KOPT-K1 (cell line): ENCODE measurements at regions not wholly inside any gene's neighbourhood (a gene's known extent, or its start where the extent isn't known, plus 50 kb on each side); places are given as distances from the start of the nearest gene placed in this dataset.
"Not testable (repeated sequence)": the region's sequence is repeated elsewhere in the genome, so short reads cannot be mapped to it uniquely, and the experiment has no call there.

Source experiments
- H3K27ac ChIP-seq: fragments of 200-600 bp; sonication (generic); 2 replicates; pipeline ENCODE4 v1.5.1; 2016; ENCODE audit warnings: antibody characterized with exemption, mild to moderate bottlenecking, low read depth, low read length; ENCODE audit not compliant: poor library complexity, severe bottlenecking
- H3K36me3 ChIP-seq: fragments of 200-600 bp; sonication (generic); 2 replicates; pipeline ENCODE4 v1.5.1; 2017; ENCODE audit warnings: antibody characterized with exemption, mild to moderate bottlenecking, low read length, moderate library complexity; ENCODE audit not compliant: insufficient read depth
- H3K9me3 ChIP-seq: fragments of 200-600 bp; sonication (generic); 2 replicates; pipeline ENCODE4 v1.5.1; 2017; ENCODE audit warnings: antibody characterized with exemption, low read length, mild to moderate bottlenecking; ENCODE audit not compliant: insufficient read depth, poor library complexity, severe bottlenecking

DNA sequence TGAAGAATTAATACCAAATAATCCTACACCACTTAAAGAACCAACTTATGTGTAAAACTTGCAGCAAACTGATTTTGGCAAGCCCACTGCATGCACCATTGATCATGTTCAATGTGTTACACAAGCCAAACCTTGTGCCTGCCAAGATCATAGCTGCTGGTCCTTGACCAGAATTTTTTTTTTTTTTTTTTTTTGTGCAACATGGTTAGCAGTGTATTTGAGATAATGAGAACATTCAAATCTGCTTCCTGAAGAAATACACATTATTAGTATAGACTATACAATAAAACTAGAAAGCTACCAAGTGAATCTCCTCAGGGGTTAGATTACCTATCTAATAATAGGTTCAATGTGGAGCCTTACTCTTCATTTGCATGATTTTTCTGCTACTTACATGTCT lies 421.0 kb downstream of the MRPL39 start:
- Histone ChIP-seq H3K36me3 (no peaks in the 10 kb centered on the region), H3K9me3 (no peaks in the 10 kb centered on the region), H3K27ac (no peak overlapping the region)

DNA sequence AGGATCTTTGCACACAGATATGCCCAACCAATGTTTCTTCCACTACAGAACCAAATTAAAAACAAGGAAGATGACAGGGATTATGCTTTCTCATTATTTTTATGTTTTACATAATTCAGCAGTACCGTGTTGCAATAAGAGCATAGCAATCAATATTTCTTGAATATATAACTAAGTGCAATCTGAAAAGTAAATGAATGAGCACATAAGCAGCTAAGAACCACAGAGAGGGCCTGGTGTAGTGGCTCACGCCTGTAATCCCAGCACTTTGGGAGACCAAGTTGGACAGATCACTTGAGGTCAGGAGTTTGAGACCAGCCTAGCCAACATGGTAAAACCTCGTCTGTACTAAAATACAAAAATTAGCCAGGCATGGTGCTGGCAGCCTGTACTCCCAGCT lies 423.7 kb downstream of the MRPL39 start:
- Histone ChIP-seq H3K9me3 (no peaks in the 10 kb centered on the region), H3K27ac (no peak overlapping the region), H3K36me3 (no peaks in the 10 kb centered on the region)

DNA sequence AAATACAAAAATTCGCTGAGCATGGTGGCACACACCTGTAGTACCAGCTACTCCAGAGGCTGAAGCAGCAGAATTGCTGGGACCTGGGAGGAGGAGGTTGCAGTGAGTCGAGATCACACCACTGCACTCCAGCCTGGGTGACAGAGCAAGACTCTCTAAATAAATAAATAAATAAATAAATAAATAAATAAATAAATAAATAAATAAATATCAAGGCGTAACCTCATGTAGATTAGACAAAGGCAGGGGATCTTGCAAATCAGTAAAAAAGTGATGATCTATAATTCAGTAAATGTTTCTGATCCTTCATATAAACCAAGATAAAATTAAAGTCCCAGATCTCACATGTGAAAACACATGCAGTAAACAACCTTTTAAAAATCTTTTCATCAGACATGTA lies 425.6 kb downstream of the MRPL39 start:
- not testable (repeated sequence) for H3K36me3 ChIP-seq, H3K27ac ChIP-seq, H3K9me3 ChIP-seq

DNA sequence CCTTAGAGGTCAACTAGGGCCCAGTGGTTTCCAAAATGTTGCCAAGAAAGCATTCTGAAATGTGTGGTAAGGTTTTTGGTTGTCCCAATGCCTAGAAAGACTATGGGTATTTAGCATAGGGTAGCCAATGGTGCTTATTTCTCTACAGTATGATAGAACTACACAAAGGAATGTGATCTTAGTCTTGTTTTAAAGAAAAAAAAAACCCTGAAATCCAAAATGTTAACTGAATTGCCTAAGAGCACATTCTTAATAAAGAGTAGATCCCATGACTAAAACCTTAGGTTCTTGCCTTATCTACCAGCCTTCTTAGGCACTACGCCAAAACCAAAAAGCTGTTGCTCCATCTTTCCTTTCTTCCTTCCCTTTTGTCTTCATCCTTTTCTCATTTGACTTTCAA lies 428.2 kb downstream of the MRPL39 start:
- Histone ChIP-seq H3K27ac (no peak overlapping the region), H3K9me3 (no peaks in the 10 kb centered on the region), H3K36me3 (no peaks in the 10 kb centered on the region)

DNA sequence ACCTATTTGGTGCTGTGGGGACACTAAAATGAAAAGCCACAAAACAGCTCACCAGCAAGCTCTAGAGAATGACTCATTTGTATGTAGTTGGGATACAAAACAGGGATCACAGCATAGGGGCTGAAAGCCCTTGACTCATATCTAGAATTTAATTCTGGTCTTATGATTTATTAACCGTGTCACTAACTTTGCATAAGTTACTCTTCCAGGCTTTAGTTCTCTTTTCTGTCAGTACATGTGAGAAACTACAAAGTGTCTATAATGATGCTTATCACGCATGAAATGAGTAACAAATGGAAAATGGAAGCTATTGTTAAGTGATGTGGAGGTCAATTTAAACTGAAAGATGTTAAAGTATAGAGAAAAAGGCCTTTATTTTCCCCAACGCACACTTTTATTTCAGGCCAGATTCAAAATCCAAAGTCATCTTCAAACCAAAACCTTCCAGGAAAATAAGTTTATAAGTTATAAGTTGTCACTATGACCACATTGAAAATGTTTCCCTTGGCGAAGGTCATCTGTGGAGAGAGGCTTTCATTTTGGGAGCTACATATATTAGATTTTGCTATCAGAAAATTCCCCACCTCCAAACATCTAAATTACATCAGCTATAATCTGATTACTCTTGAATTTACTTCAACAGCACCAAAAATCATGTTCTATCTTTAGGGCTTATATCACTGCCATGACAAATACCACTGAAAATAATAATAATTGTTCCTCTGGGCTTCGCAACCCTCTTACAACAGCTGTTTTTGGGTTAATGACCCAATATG lies 430.5 kb downstream of the MRPL39 start:
- no peak overlapping the region for H3K27ac ChIP-seq

DNA sequence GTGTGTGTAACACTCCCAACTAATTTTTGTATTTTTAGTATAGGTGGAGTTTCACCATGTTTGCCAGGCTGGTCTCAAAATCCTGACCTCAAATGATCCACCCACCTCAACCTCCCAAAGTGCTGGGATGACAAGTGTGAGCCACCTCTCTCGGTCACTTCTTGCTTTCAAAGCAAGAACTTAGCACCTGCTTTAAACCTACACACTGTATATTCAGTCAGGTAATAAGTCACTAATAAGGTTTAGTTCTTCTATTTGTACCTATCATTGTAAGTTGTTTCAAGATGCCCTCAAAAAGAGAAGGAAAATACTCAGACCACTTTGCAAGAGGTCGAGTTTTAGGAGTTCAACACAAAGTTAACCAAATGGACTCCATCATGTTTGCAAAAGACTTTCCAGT lies 431.3 kb downstream of the MRPL39 start:
- no peaks in the 10 kb centered on the region for H3K36me3 ChIP-seq
- H3K9me3 ChIP-seq, result no peaks in the 10 kb centered on the region
- no peak overlapping the region for H3K27ac ChIP-seq

More for the DNA sequence above, 430.5 kb downstream of the MRPL39 start:
- H3K9me3 ChIP-seq, result no peaks in the 10 kb centered on the region
- H3K36me3 ChIP-seq, result no peaks in the 10 kb centered on the region

DNA sequence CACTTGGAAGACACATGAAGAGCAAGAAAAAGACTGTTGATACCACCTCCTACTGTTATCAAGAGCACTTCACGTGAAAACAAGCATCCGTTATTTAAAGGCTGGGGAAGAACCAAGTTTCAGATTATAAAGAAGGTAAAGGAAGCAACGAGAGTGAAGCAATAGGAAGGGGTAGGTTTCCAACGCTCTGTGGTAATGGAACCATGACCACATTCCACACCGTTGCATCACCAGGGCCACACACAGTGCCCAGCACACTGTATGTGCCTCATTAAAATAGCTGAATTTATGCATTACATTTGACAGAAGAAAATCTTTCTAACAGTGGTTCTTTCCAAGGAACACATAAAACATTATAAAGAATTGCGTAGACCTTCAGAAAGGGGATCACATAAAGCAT lies 435.8 kb downstream of the MRPL39 start:
- no peaks in the 10 kb centered on the region for H3K36me3 ChIP-seq
- H3K9me3 ChIP-seq, result peaks cover 13% of the 10 kb centered on the region
- H3K27ac ChIP-seq, result no peak overlapping the region

DNA sequence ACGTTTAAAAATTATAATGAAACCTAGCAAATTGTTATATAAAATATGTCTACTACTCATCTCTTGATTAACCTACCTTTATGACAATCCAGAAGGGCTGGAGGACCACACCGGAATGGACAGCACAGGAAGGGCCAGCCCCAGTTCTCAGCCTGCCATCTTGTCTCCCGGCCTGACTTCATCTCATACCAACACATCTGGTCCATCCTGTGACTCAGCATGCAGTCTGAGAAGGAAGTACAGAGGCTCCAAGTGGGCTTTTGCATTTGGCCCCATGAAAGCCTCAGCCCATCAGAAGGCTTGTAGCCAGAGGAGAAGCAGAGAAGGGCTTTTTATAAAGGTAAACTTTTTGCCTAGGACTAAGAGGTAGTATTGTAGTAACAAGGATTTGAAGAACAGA lies 436.6 kb downstream of the MRPL39 start:
- no peak overlapping the region for H3K27ac ChIP-seq

DNA sequence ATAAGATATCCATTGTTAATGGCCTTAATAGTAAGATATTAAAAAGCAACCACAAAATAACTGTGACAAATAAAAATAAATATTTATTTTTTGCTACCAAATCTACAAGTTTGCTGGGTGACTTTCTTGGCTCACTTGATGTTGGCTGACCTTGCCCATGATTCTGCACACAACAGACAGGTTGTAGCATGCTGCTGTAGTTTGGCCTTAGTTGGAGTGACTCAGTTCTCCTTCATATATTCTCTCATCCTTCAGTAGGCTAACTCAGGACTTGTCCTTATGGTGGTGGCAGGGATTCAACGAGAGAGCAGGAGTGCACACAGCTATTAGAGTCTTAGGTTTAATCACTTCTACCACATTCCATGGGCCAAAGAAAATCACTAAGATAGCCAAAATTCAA lies 437.9 kb downstream of the MRPL39 start:
- peaks cover 18% of the 10 kb centered on the region for H3K9me3 ChIP-seq
- H3K27ac ChIP-seq, result no peak overlapping the region
- no peaks in the 10 kb centered on the region for H3K36me3 ChIP-seq

More for the DNA sequence above, 436.6 kb downstream of the MRPL39 start:
- Histone ChIP-seq H3K9me3 (peaks cover 18% of the 10 kb centered on the region), H3K36me3 (no peaks in the 10 kb centered on the region)

DNA sequence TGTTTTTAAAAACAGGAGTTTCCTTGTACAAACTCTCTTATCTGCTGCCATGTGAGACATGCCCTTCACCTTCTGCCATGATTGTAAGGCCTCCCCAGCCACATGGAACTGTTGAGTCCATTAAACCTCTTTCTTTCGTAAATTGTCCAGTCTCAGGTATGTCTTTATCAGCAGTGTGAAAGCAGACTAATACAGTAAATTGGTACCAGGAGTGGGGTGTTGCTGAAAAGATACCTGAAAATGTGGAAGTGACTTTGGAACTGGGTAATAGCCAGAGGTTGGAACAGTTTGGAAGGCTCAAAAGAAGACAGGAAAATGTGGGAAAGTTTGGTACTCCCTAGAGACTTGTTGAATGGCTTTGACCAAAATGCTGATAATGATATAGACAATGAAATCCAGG lies 440.4 kb downstream of the MRPL39 start:
- peaks cover 18% of the 10 kb centered on the region for H3K9me3 ChIP-seq
- H3K36me3 ChIP-seq, H3K27ac ChIP-seq: not testable (repeated sequence)

DNA sequence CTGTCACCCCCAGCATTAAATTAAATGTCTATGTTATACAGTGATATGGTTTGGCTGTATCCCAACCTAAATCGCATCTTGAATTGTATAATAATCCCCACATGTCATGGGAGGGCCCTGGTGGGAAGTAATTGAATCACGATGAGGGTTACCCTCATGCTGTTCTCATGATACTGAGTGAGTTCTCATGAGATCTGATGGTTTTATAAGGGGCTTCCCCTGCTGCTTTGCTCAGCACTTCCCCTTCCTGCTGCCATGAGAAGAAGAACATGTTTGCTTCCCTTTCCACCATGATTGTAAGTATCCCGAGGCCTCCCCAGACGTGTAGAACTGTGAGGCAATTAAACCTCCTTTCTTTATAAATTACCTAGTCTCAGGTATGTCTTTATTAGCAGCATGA lies 445.7 kb downstream of the MRPL39 start:
- Histone ChIP-seq H3K27ac (no peak overlapping the region), H3K9me3 (peaks cover 6% of the 10 kb centered on the region), H3K36me3 (no peaks in the 10 kb centered on the region)

DNA sequence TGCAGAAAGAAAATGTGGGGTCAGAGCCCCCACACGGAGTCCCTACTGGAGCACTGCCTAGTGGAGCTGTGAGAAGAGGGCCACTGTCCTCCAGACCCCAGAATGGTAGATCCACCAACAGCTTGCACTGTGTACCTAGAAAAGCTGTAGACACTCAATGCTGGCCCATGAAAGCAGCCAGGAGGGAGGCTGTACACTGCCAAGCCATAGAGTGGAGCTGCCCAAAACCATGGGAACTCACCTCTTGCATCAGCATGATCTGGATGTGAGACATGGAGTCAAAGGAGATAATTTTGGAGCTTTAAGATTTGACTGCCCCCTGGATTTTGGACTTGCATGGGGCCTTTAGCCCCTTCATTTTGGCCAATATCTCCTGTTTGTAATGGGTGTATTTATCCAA lies 452.3 kb downstream of the MRPL39 start:
- not testable (repeated sequence) for H3K36me3 ChIP-seq, H3K27ac ChIP-seq, H3K9me3 ChIP-seq

DNA sequence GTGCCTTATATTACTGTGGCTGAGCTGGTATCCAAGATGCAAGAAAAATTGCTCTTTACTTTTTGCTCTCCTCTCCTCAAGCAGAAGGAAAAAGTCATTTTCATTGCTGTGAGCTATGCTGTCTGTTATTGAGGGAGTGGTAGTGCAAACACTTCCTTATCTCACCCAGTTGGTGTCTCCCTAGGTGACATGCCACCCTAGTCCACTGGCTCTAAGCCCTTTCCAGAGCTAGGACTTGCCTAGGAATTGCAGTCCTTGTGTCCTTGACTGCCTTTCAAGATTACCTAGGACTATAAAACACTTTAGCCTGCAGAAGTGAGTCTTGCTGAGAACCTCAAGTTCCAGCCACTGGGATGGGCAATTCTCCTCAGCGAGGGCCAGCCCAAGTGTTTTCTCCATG lies 458.3 kb downstream of the MRPL39 start:
- H3K27ac ChIP-seq, result no peak overlapping the region
- H3K36me3 ChIP-seq, result no peaks in the 10 kb centered on the region
- H3K9me3 ChIP-seq, result no peaks in the 10 kb centered on the region

DNA sequence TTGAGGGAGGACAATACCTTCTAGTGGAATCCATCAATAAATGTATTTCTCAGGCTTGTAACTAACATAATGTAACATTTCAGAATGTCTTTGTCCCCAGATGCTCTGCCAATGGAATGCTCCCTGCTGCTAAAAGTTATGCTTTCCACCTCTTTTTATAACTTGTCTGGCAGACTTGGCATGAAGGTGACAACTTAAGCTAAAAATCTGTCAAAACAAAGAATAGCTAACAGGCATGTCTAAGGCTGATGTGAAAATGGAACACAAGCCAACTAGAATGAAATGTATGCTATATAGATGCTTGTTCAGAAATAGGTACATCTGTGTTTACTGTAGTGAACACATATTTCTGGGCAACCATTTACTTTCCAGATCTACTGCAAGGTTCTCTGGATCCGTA lies 467.9 kb downstream of the MRPL39 start:
- no peaks in the 10 kb centered on the region for H3K36me3 ChIP-seq
- no peak overlapping the region for H3K27ac ChIP-seq
- H3K9me3 ChIP-seq, result no peaks in the 10 kb centered on the region

DNA sequence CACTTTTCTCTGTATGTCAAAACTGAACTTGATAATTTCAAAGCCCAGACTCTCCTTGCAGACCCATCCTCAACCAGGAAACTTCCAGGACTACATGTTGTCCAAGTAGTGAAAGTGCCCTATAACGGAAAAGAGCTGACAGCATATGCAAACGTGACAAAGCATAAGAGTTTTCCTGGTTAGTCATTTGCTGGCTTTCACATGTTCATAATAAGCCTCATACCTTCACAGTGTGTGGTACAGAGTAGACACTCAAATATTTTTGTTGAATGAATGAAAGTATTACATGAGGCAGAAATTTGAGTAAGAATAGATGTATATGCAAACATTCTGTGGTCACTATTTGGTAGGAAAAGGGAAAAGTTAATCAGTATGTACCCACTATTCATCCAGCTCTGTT lies 473.3 kb downstream of the MRPL39 start:
- Histone ChIP-seq H3K36me3 (no peaks in the 10 kb centered on the region), H3K27ac (no peak overlapping the region), H3K9me3 (no peaks in the 10 kb centered on the region)

DNA sequence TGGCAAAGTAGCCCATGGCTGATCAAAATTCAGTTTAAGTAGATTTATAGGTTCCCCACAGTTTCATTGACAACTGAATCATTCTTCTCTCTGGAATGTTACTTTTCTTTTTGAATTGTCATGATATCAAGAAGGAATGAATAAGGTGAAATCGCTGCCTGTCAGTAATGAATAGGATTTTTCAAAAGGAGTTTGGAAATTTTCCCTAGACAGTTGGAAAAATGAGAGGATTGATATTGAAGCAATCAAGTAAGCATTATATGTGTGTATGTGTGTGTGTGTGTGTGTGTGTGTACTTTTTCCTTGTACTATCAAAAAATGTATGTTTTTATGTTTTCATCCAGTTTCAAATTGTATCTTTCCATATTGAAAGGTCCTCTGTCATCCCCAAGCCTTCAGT lies 479.5 kb downstream of the MRPL39 start:
- Histone ChIP-seq H3K27ac (no peak overlapping the region), H3K36me3 (no peaks in the 10 kb centered on the region), H3K9me3 (no peaks in the 10 kb centered on the region)
